H1 (cell line): ENCODE measurements at regions not wholly inside any gene's neighbourhood (a gene's known extent, or its start where the extent isn't known, plus 50 kb on each side); places are given as distances from the start of the nearest gene placed in this dataset.

Experiments
- CTCF ChIA-PET: fragments of 300-600 bp; sonication (Branson Sonifier 250); formaldehyde crosslinking; loops from one replicate; lab custom pipeline; 2021; ENCODE audit not compliant: partially characterized antibody; lab: Charles Lee
- POLR2A ChIA-PET: fragments of 300-600 bp; sonication (Branson Sonifier 250); formaldehyde crosslinking; loops from one replicate; lab custom pipeline; 2021; ENCODE audit warnings: inconsistent platforms; ENCODE audit not compliant: partially characterized antibody; lab: Charles Lee
- DNase-seq, 2 experiments: peaks; one replicate each; pipeline versions ENCODE4 v3.0.0 to v3.0.0-alpha.2; 2010 to 2022; ENCODE audit warnings: low spot score in 2 of 2, low read depth in 1 of 2, mixed read lengths in 1 of 2
- FAIRE-seq: peaks from 2 replicates; lab custom pipeline; 2011; peaks lifted over from hg19 to GRCh38; lab: Jason Lieb, UNC
- H2AFZ ChIP-seq: 2 replicates; pipeline ENCODE4 v1.8.1; 2012; ENCODE audit warnings: low read length, inconsistent platforms
- H2AK5ac ChIP-seq: 2 replicates; pipeline ENCODE4 v1.6.1; 2013; ENCODE audit warnings: low read depth, low read length
- H2BK120ac ChIP-seq: replicated peaks from 2 replicates; pipeline ENCODE3; 2013; ENCODE audit warnings: low read depth, low read length, inconsistent platforms
- H2BK12ac ChIP-seq: 2 replicates; pipeline ENCODE4 v1.6.1; 2013; ENCODE audit warnings: low read depth, low read length
- H2BK15ac ChIP-seq: 2 replicates; pipeline ENCODE4 v1.6.1; 2013; ENCODE audit warnings: low read length
- H2BK20ac ChIP-seq: 2 replicates; pipeline ENCODE4 v1.6.1; 2013; ENCODE audit warnings: low read length
- H2BK5ac ChIP-seq: 2 replicates; pipeline ENCODE4 v1.6.1; 2013; ENCODE audit warnings: low read depth, low read length
- H3K14ac ChIP-seq: 2 replicates; pipeline ENCODE4 v1.6.1; 2013; ENCODE audit warnings: inconsistent platforms; ENCODE audit not compliant: insufficient read length
- H3K18ac ChIP-seq: 2 replicates; pipeline ENCODE4 v1.6.1; 2013; ENCODE audit warnings: low read length; ENCODE audit errors: extremely low read depth
- H3K23ac ChIP-seq: 2 replicates; pipeline ENCODE4 v1.6.1; 2013; ENCODE audit warnings: inconsistent platforms; ENCODE audit not compliant: insufficient read length
- H3K23me2 ChIP-seq: 2 replicates; pipeline ENCODE4 v1.6.1; 2013; ENCODE audit warnings: low read depth, low read length
- H3K27ac ChIP-seq: 2 replicates; pipeline ENCODE4 v1.6.1; 2011; ENCODE audit warnings: low read depth, low read length, inconsistent platforms
- H3K27me3 ChIP-seq, 4 experiments: replicated peaks in 1 of 4; 1 replicate in 1 of 4; 2 replicates in 3 of 4; pipeline versions ENCODE4 v1.6.1 to v1.8.1; 2011 to 2013; ENCODE audit warnings: low read length in 3 of 4, mild to moderate bottlenecking in 3 of 4, inconsistent platforms in 2 of 4, mixed read lengths in 2 of 4, moderate library complexity in 1 of 4; ENCODE audit not compliant: control insufficient read depth in 3 of 4, insufficient read depth in 3 of 4; ENCODE audit errors: extremely low read depth in 1 of 4
- H3K36me3 ChIP-seq, 4 experiments: 2 replicates each; pipeline versions ENCODE4 v1.6.1 to v1.8.1; 2011 to 2013; ENCODE audit warnings: mild to moderate bottlenecking in 4 of 4, low read length in 3 of 4, moderate library complexity in 2 of 4, control low read depth in 1 of 4, inconsistent platforms in 1 of 4; ENCODE audit not compliant: insufficient read depth in 4 of 4, control insufficient read depth in 2 of 4
- H3K4ac ChIP-seq: replicated peaks from 2 replicates; pipeline ENCODE3; 2013; ENCODE audit warnings: low read length, low read depth, mixed read lengths, inconsistent platforms; ENCODE audit not compliant: insufficient read length
- H3K4me1 ChIP-seq, 4 experiments: replicated peaks in 1 of 4; 1 replicate in 1 of 4; 2 replicates in 3 of 4; pipeline versions ENCODE4 v1.6.1 to v1.8.1; 2011 to 2013; ENCODE audit warnings: low read length in 3 of 4, inconsistent platforms in 2 of 4, mixed read lengths in 1 of 4; ENCODE audit not compliant: insufficient read depth in 4 of 4, control insufficient read depth in 3 of 4
- H3K4me2 ChIP-seq, 2 experiments: 2 replicates each; pipeline versions ENCODE4 v1.6.1 to v1.8.1; 2011 to 2013; ENCODE audit warnings: low read depth in 2 of 2, low read length in 2 of 2, control low read depth in 1 of 2, inconsistent platforms in 1 of 2, mild to moderate bottlenecking in 1 of 2; ENCODE audit not compliant: insufficient read depth in 1 of 2
- H3K4me3 ChIP-seq, 4 experiments: fragments of 200-600, 300-600 bp in 1 of 4; sonication (generic), shearing (Covaris generic), sonication (Bioruptor Twin) in 1 of 4; 2 replicates each; pipeline versions ENCODE4 v1.5.1 to v1.8.1; 2011 to 2016; ENCODE audit warnings: low read length in 4 of 4, low read depth in 3 of 4, control low read depth in 2 of 4, inconsistent platforms in 2 of 4, mild to moderate bottlenecking in 2 of 4, mixed read lengths in 1 of 4, moderate library complexity in 1 of 4; ENCODE audit not compliant: insufficient read depth in 2 of 4; ENCODE audit errors: extremely low read depth in 1 of 4
- H3K56ac ChIP-seq: replicated peaks from 2 replicates; pipeline ENCODE3; 2013; ENCODE audit warnings: low read depth, mild to moderate bottlenecking, mixed read lengths, low read length, inconsistent platforms; ENCODE audit not compliant: insufficient read length
- H3K79me1 ChIP-seq: 2 replicates; pipeline ENCODE4 v1.6.1; 2013; ENCODE audit warnings: low read depth, low read length, control low read depth
- H3K79me2 ChIP-seq, 2 experiments: 2 replicates each; pipeline versions ENCODE4 v1.6.1 to v1.8.1; 2012 to 2013; ENCODE audit warnings: low read length in 2 of 2, mild to moderate bottlenecking in 2 of 2, inconsistent platforms in 1 of 2; ENCODE audit not compliant: insufficient read depth in 2 of 2, control insufficient read depth in 1 of 2
- H3K9ac ChIP-seq, 4 experiments: replicated peaks in 1 of 4; 1 replicate in 1 of 4; 2 replicates in 3 of 4; pipeline versions ENCODE4 v1.6.1 to v1.8.1; 2011 to 2013; ENCODE audit warnings: low read depth in 3 of 4, low read length in 3 of 4, control low read depth in 2 of 4, mild to moderate bottlenecking in 2 of 4, moderate library complexity in 2 of 4, inconsistent platforms in 1 of 4; ENCODE audit errors: extremely low read depth in 1 of 4
- H3K9me3 ChIP-seq, 2 experiments: 2 replicates each; pipeline versions ENCODE4 v1.6.1 to v1.8.1; 2012 to 2013; ENCODE audit warnings: mild to moderate bottlenecking in 2 of 2, moderate library complexity in 2 of 2, control low read depth in 1 of 2, inconsistent platforms in 1 of 2, low read depth in 1 of 2, low read length in 1 of 2, mixed read lengths in 1 of 2; ENCODE audit not compliant: insufficient read depth in 2 of 2
- H4K20me1 ChIP-seq, 2 experiments: replicated peaks in 1 of 2; 2 replicates each; pipeline versions ENCODE3 to v1.8.1; 2011 to 2013; ENCODE audit warnings: inconsistent platforms in 2 of 2, low read length in 2 of 2, mild to moderate bottlenecking in 1 of 2; ENCODE audit not compliant: insufficient read depth in 2 of 2, control insufficient read depth in 1 of 2
- H4K5ac ChIP-seq: 2 replicates; pipeline ENCODE4 v1.6.1; 2013; ENCODE audit warnings: low read length, low read depth, mixed read lengths, inconsistent platforms; ENCODE audit not compliant: insufficient read length
- H4K8ac ChIP-seq: 2 replicates; pipeline ENCODE4 v1.8.0; 2013; ENCODE audit warnings: mild to moderate bottlenecking, moderate library complexity, low read length, inconsistent platforms; ENCODE audit not compliant: insufficient read depth; ENCODE audit errors: extremely low read depth
- H4K91ac ChIP-seq: replicated peaks from 2 replicates; pipeline ENCODE3; 2013; ENCODE audit warnings: low read length, mixed read lengths, inconsistent platforms; ENCODE audit not compliant: insufficient read length
- BCL11A ChIP-seq, 2 experiments: IDR thresholded peaks; one replicate each; pipeline ENCODE4 v1.6.1; 2011; ENCODE audit warnings: low read depth in 2 of 2, low read length in 2 of 2, mild to moderate bottlenecking in 2 of 2
- CEBPB ChIP-seq: IDR thresholded peaks from 2 replicates; pipeline ENCODE4 v1.6.1; 2012; ENCODE audit warnings: low read depth, low read length
- EP300 ChIP-seq, 2 experiments: IDR thresholded peaks; 1 replicate in 1 of 2; 2 replicates in 1 of 2; pipeline ENCODE4 v1.6.1; 2011 to 2012; ENCODE audit warnings: low read depth in 2 of 2, low read length in 2 of 2, mild to moderate bottlenecking in 2 of 2, borderline replicate concordance in 1 of 2, inconsistent platforms in 1 of 2, moderate library complexity in 1 of 2
- FOSL1 ChIP-seq: IDR thresholded peaks from 2 replicates; pipeline ENCODE4 v1.6.1; 2011; ENCODE audit warnings: mild to moderate bottlenecking, low read depth, low read length, moderate library complexity; ENCODE audit not compliant: insufficient read depth
- HDAC6 ChIP-seq: IDR thresholded peaks from one replicate; pipeline ENCODE4 v1.7.1; 2012; ENCODE audit warnings: low read depth, mild to moderate bottlenecking, inconsistent platforms, low read length, moderate library complexity
- KDM5A ChIP-seq: fragments of 200-600 bp; IDR thresholded peaks from 2 replicates; pipeline ENCODE4 v1.7.1; 2012; ENCODE audit warnings: mild to moderate bottlenecking, low read length, inconsistent platforms, mixed read lengths
- POLR2A ChIP-seq, 2 experiments: IDR thresholded peaks; 1 replicate in 1 of 2; 2 replicates in 1 of 2; pipeline ENCODE4 v1.6.1; 2011; ENCODE audit warnings: low read depth in 2 of 2, low read length in 2 of 2, mild to moderate bottlenecking in 2 of 2; ENCODE audit errors: control extremely low read depth in 1 of 2
- RAD21 ChIP-seq, 2 experiments: IDR thresholded peaks in 1 of 2; conservative IDR thresholded peaks in 1 of 2; 2 replicates each; pipeline ENCODE4 v1.6.1; 2011; ENCODE audit warnings: low read depth in 2 of 2, low read length in 2 of 2, improper control_type of control experiment in 1 of 2, inconsistent platforms in 1 of 2, mild to moderate bottlenecking in 1 of 2, moderate library complexity in 1 of 2
- RFX5 ChIP-seq: IDR thresholded peaks from 2 replicates; pipeline ENCODE4 v1.6.1; 2011; ENCODE audit warnings: low read depth, low read length, improper control_type of control experiment, borderline replicate concordance
- RXRA ChIP-seq: IDR thresholded peaks from 2 replicates; pipeline ENCODE4 v1.6.1; 2011; ENCODE audit warnings: low read depth, mild to moderate bottlenecking, low read length, moderate library complexity; ENCODE audit not compliant: insufficient read depth
- SIRT6 ChIP-seq: IDR thresholded peaks from one replicate; pipeline ENCODE4 v1.7.1; 2012; ENCODE audit warnings: low read length, inconsistent platforms
- SP2 ChIP-seq: IDR thresholded peaks from 2 replicates; pipeline ENCODE4 v1.6.1; 2012; ENCODE audit warnings: mild to moderate bottlenecking, low read length, inconsistent platforms
- TAF7 ChIP-seq: optimal IDR thresholded peaks from 2 replicates; pipeline ENCODE3; 2011; ENCODE audit warnings: low read depth, mild to moderate bottlenecking, inconsistent platforms, low read length, moderate library complexity, borderline replicate concordance
- TEAD4 ChIP-seq: IDR thresholded peaks from 2 replicates; pipeline ENCODE4 v1.6.1; 2012; ENCODE audit warnings: low read depth, low read length, inconsistent platforms, mixed read lengths
- ZNF274 ChIP-seq: IDR thresholded peaks from 2 replicates; pipeline ENCODE4 v1.7.0; 2012; ENCODE audit warnings: low read length, borderline replicate concordance; ENCODE audit errors: extremely low read depth
- WGBS, 2 experiments: shearing (Covaris generic) in 1 of 2; methylation state at CpG; one replicate each; pipeline versions ENCODE4 v1.1.6 to v1.1.7; 2013 to 2015; ENCODE audit warnings: low lambda C conversion rate in 2 of 2, mixed read lengths in 2 of 2, inconsistent platforms in 1 of 2, low coverage in 1 of 2, missing lambda C conversion rate in 1 of 2; ENCODE audit not compliant: insufficient replicate concordance in 2 of 2, insufficient coverage in 1 of 2, insufficient read length in 1 of 2; ENCODE audit errors: extremely low coverage in 1 of 2, missing lambda C conversion rate in 1 of 2; 5-methylcytosine and 5-hydroxymethylcytosine counted together

- H3K27ac ChIP-seq = no peak overlapping the region
- no peak overlapping the region for H3K4me3 ChIP-seq
- no peak overlapping the region for H2BK120ac ChIP-seq
- DNase-seq (no peak), FAIRE-seq (no peak)
- H4K20me1 ChIP-seq = no peaks in the 10 kb centered on the region
- 90% methylated on average over 1 of the region's 1 CpG; no CpG with 5 or more reads in 1 of the 2 experiments for WGBS, 2 experiments
- CTCF ChIA-PET = no interaction called here
- H2BK15ac ChIP-seq = no peak overlapping the region
- no peak overlapping the region for H3K9ac ChIP-seq
- no peak overlapping the region for H3K4me2 ChIP-seq
- POLR2A ChIA-PET = no interaction called here
- H3K4ac ChIP-seq = no peak overlapping the region
- no peak for TF ChIP-seq RFX5
- no peak for TF ChIP-seq CEBPB
- no peak for TF ChIP-seq RAD21 (IDR thresholded peaks at IDR 0.05 in 1 of 2, conservative IDR thresholded peaks at IDR 0.05 in 1 of 2; ENCODE audit: low read depth in 2 of 2, low read length in 2 of 2)
- no peak for TF ChIP-seq POLR2A (IDR thresholded peaks at IDR 0.05; ENCODE audit: control extremely low read depth in 1 of 2, low read depth in 2 of 2, low read length in 2 of 2)
- no peak for TF ChIP-seq RXRA
- no peak for TF ChIP-seq TAF7
- TF ChIP-seq EP300 (IDR thresholded peaks at IDR 0.05; ENCODE audit: borderline replicate concordance in 1 of 2, low read depth in 2 of 2, low read length in 2 of 2) = no peak
- TF ChIP-seq TEAD4 = no peak
- no peak for TF ChIP-seq BCL11A (IDR thresholded peaks at IDR 0.05; ENCODE audit: low read depth in 2 of 2, low read length in 2 of 2)
- no peak for TF ChIP-seq SIRT6
- TF ChIP-seq HDAC6 = no peak
- TF ChIP-seq KDM5A = no peak
- no peak for TF ChIP-seq SP2
- TF ChIP-seq ZNF274 = no peak
- no peak for TF ChIP-seq FOSL1
- H2AFZ ChIP-seq = no peak overlapping the region
- H4K5ac ChIP-seq = no peak overlapping the region
- H4K8ac ChIP-seq = no peak overlapping the region
- no peak overlapping the region for H3K56ac ChIP-seq
- no peaks in the 10 kb centered on the region for H3K79me1 ChIP-seq
- 0 out of 4 replicates have a peak, but pooled peaks cover 0 to 3% of the 10 kb centered on the region in 2 experiments for H3K9me3 ChIP-seq
- H2BK5ac ChIP-seq = no peak overlapping the region
- H3K23ac ChIP-seq = no peak overlapping the region
- H4K91ac ChIP-seq = no peak overlapping the region
- H2AK5ac ChIP-seq = no peak overlapping the region
- H3K18ac ChIP-seq = no peak overlapping the region
- H3K4me1 ChIP-seq = no peaks in the 10 kb centered on the region
- H3K23me2 ChIP-seq = no peaks in the 10 kb centered on the region
- H2BK12ac ChIP-seq = no peak overlapping the region
- H3K79me2 ChIP-seq = no peaks in the 10 kb centered on the region
- H3K36me3 ChIP-seq = no peaks in the 10 kb centered on the region
- H2BK20ac ChIP-seq = no peak overlapping the region
- no peak overlapping the region for H3K14ac ChIP-seq
- H3K27me3 ChIP-seq = no peaks in the 10 kb centered on the region
Measured at GRCh38 chr4:133278591-133278990, 129.5 kb downstream of the PCDH10 start.
